GM13976 (cell line): ENCODE measurements at regions not wholly inside any gene's neighbourhood (a gene's known extent, or its start where the extent isn't known, plus 50 kb on each side); places are given as distances from the start of the nearest gene placed in this dataset.

Experiments used
- DNase-seq: peaks from one replicate; pipeline ENCODE4 v3.0.0; 2012; ENCODE audit warnings: low spot score
- CTCF ChIP-seq: IDR thresholded peaks from 2 replicates; pipeline ENCODE4 v1.5.1; 2012; ENCODE audit warnings: borderline replicate concordance, mild to moderate bottlenecking; ENCODE audit not compliant: insufficient read depth; ENCODE audit errors: extremely low read depth, missing control alignments, control extremely low read depth
- in situ Hi-C: fragments of 300-500 bp; cut with MboI; formaldehyde crosslinking; loops from one replicate; pipeline ENCODE4 v1.12.0; 2022; ENCODE audit warnings: low sequenced_read_pairs, mixed read lengths, inconsistent platforms; ENCODE audit not compliant: unreplicated experiment

DNA sequence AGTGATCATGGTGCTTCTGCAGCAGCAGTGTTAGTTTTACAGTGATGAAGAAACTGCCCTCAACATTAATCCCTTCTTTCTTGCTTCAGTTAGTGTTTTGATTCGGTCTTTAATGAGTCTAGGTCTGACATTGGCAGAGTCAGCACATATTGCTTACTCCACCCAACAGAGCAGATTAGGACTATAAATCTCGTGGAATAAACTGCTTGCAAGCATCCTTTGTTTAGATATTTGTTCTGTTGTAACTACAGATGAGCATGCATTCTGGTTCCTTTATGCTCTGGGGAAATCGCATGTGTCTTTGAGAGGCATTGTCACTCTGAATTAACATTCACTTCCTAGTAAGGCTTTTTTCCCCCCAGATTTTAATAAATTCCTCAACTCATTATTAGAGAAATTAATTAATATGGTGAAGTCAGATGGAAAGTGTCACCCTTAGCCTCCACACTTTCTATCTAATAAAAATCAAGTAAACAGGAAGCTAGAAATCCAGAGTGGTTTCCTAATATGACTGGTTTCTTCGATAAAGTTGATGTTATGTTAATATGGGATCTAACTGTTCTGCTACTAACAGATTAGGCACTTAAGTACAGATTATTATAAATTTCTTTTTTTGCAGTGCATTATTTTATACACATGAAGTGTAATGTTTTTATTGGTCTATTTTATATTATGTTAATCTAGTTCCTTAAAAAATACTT lies 86.2 kb upstream of the SSTR1 start:
- DNase-seq: no peak
- in situ Hi-C loops: no loop called here
- TF ChIP-seq CTCF: no peak

- no peak for DNase-seq
- in situ Hi-C loops: no loop called here
- no peak for TF ChIP-seq CTCF
Measured at GRCh38 chr14:38122241-38122640, 85.5 kb upstream of the SSTR1 start.

DNA sequence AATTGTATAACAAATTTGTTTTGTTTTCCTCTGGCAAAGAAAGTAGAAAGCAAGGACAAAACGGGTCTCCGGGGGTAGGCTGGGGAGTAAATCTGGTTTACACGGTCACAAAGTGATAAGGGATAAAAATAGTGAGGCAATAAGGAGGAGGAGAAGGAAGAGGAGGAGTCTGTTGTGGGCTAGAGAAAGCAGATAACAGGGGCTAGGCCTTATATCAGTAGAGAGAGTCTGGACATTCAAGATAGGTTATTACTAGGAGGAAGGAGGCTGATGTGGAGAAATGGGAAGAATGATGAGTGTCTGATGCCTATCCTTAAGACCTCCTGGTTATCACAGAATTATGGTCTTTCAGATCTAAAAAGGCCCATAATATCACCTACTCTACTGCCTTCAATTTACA lies 83.2 kb upstream of the SSTR1 start:
- no peak for TF ChIP-seq CTCF
- in situ Hi-C loops: no loop called here
- no peak for DNase-seq

DNA sequence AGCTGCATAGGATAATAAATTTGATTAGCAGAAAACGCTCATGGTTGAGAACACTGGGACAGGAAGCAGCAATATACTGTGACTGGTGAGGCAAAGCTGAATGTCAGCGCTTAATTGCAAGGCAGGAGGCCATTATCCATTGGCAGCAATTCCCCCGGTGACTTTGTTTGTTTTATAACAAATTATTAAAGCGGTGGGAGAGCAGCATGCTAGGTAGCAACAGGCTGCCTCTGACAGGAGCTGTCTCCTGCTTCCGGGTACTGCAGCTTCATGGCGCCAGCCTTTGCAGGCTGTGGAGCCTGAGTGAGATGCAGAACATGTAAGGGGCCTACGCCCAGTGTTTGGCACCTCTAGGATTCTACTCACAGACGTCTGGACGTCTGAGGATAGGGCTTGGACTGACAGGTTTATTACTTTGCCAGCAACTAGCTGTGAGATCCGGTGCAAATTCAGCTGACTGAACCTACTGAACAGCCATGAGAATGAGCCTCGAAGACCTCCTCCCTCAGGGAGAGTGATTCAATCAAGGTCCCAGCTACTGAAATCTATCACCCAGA lies 82.1 kb upstream of the SSTR1 start:
- in situ Hi-C loops: no loop called here
- no peak for TF ChIP-seq CTCF
- DNase-seq: no peak

GRCh38 chr14:38127356-38127755 lies 80.3 kb upstream of the SSTR1 start:
- in situ Hi-C loops: no loop called here
- DNase-seq: no peak
- TF ChIP-seq CTCF: no peak

DNA sequence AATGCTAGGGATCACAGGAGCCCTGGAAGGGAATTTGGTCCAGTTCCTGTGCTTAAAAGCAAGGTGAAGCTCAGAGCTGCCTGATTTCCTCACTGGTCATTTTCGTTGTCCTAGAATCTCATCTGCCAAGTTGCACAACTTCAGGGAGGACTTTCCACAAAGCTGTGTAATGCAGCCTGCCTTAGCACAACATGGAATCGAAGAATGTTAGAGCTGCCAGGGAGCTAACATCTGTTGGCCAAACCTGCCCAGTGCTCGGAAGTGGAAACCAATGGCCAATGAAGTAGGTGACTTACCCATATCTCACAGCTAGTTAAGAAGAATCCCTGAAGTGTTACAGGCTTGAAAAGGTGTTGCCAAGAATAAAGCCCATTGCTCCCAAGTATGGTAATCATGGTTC lies 79.9 kb upstream of the SSTR1 start:
- in situ Hi-C loops: no loop called here

More for the DNA sequence above, 79.9 kb upstream of the SSTR1 start:
- TF ChIP-seq CTCF: no peak
- DNase-seq: no peak
